HEK293T (cell line): ENCODE measurements at regions not wholly inside any gene's neighbourhood (a gene's known extent, or its start where the extent isn't known, plus 50 kb on each side); places are given as distances from the start of the nearest gene placed in this dataset.

Source experiments
- CTCF ChIA-PET: fragments of 350-600 bp; formaldehyde crosslinking; extraction: SDS; loops from one replicate; lab custom pipeline; 2021; ENCODE audit warnings: antibody characterized with exemption, inconsistent platforms; lab: Yijun Ruan, JAX
- POLR2A ChIA-PET: fragments of 350-600 bp; formaldehyde crosslinking; extraction: SDS; loops from one replicate; lab custom pipeline; 2020; ENCODE audit warnings: antibody characterized with exemption, inconsistent platforms; lab: Yijun Ruan, JAX
- DNase-seq: peaks from one replicate; pipeline ENCODE4 v3.0.0; 2012; ENCODE audit warnings: mixed read lengths; ENCODE audit errors: extremely low spot score
- ARNT ChIP-seq: fragments of 450-650 bp; IDR thresholded peaks from 2 replicates; pipeline ENCODE4 v1.6.1; 2017; ENCODE audit warnings: mild to moderate bottlenecking
- BHLHE40 ChIP-seq: fragments of 450-650 bp; IDR thresholded peaks from 2 replicates; pipeline ENCODE4 v1.6.1; 2016; ENCODE audit warnings: mild to moderate bottlenecking, moderate library complexity, borderline replicate concordance
- CTBP1 ChIP-seq: fragments of 450-650 bp; IDR thresholded peaks from 2 replicates; pipeline ENCODE4 v1.6.1; 2016; ENCODE audit warnings: borderline replicate concordance
- ELF4 ChIP-seq: fragments of 450-650 bp; IDR thresholded peaks from 2 replicates; pipeline ENCODE4 v1.6.1; 2017; ENCODE audit warnings: antibody characterized with exemption
- FOXA1 ChIP-seq: fragments of 450-650 bp; IDR thresholded peaks from 2 replicates; pipeline ENCODE4 v1.6.1; 2016; ENCODE audit warnings: mild to moderate bottlenecking
- FOXK2 ChIP-seq: fragments of 450-650 bp; IDR thresholded peaks from 2 replicates; pipeline ENCODE4 v1.6.1; 2016; ENCODE audit warnings: mild to moderate bottlenecking
- FOXM1 ChIP-seq: fragments of 450-650 bp; IDR thresholded peaks from 2 replicates; pipeline ENCODE4 v1.6.1; 2017; ENCODE audit warnings: mild to moderate bottlenecking, borderline replicate concordance
- HDGF ChIP-seq: fragments of 450-650 bp; IDR thresholded peaks from 2 replicates; pipeline ENCODE4 v1.6.1; 2017; ENCODE audit warnings: antibody characterized with exemption, borderline replicate concordance
- L3MBTL2 ChIP-seq: fragments of 450-650 bp; conservative IDR thresholded peaks from 2 replicates; pipeline ENCODE4 v1.6.1; 2016; ENCODE audit warnings: mild to moderate bottlenecking
- LEF1 ChIP-seq: fragments of 450-650 bp; IDR thresholded peaks from 2 replicates; pipeline ENCODE4 v1.6.1; 2017; ENCODE audit warnings: mild to moderate bottlenecking, borderline replicate concordance
- NFRKB ChIP-seq: fragments of 450-650 bp; IDR thresholded peaks from 2 replicates; pipeline ENCODE4 v1.6.1; 2016; ENCODE audit warnings: mild to moderate bottlenecking, moderate library complexity
- SP1 ChIP-seq: fragments of 450-650 bp; IDR thresholded peaks from 2 replicates; pipeline ENCODE4 v1.6.1; 2017
- SUZ12 ChIP-seq: fragments of 450-650 bp; IDR thresholded peaks from 2 replicates; pipeline ENCODE4 v1.6.1; 2016; ENCODE audit warnings: mild to moderate bottlenecking
- TARDBP ChIP-seq: fragments of 450-650 bp; IDR thresholded peaks from 2 replicates; pipeline ENCODE4 v1.6.1; 2016
- ZNF384 ChIP-seq: fragments of 450-650 bp; IDR thresholded peaks from 2 replicates; pipeline ENCODE4 v1.6.1; 2016
- TF ChIP-seq, protein P1 (sequence below): fragments of 450-650 bp; IDR thresholded peaks from 2 replicates; pipeline ENCODE4 v1.6.1; 2016

DNA sequence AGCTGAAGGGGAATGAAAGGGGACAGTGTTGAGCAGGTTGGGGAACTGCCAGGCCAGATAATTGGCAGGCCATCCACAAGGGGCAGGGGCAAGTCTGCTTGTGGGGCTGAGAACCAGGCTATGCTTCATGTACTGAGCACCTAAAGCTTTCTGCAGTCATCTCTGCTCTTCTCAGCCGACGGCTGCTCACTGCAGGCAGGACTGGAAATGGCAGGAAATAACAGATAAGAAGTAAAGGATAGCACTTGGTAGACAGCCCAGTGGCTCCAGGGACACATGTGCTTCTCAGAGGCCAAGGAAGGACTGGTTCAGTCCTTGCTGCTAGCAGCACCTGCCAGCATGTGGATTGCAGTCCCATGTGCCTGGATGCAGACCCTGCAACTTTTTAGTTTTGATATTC lies 89.8 kb downstream of the CD164 start:
- no peak for TF ChIP-seq FOXA1
- DNase-seq = no peak
- CTCF ChIA-PET = interaction anchor here (0.5 kb wide), 1 partner anchor 36 kb away, joined by 3 read pairs; no protein-coding TSS in a partner anchor
- POLR2A ChIA-PET = no interaction called here

DNA sequence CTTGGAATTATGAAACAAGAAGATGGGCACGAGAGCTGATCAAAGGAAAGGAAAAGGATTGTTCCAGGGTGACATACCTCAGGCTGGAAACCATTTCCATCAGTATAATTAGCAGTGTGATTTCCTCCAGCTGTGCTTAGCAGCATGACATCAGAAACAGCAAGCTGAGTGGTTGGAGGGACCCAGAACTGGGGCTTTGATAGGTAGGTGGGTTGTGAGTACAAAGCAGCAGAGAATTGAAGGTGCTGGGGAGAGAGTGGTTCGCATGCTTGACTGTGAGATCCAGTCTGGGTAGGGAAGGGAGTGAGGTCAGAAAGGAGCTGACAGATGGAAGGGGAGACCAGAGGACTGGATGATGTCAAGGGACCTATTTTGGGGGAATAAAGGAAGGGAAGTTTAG lies 90.4 kb downstream of the CD164 start:
- ChIA-PET POLR2A (no interaction called here), CTCF (no interaction called here)
- DNase-seq = no peak
- TF ChIP-seq L3MBTL2 (no peak), BHLHE40 (no peak)

DNA sequence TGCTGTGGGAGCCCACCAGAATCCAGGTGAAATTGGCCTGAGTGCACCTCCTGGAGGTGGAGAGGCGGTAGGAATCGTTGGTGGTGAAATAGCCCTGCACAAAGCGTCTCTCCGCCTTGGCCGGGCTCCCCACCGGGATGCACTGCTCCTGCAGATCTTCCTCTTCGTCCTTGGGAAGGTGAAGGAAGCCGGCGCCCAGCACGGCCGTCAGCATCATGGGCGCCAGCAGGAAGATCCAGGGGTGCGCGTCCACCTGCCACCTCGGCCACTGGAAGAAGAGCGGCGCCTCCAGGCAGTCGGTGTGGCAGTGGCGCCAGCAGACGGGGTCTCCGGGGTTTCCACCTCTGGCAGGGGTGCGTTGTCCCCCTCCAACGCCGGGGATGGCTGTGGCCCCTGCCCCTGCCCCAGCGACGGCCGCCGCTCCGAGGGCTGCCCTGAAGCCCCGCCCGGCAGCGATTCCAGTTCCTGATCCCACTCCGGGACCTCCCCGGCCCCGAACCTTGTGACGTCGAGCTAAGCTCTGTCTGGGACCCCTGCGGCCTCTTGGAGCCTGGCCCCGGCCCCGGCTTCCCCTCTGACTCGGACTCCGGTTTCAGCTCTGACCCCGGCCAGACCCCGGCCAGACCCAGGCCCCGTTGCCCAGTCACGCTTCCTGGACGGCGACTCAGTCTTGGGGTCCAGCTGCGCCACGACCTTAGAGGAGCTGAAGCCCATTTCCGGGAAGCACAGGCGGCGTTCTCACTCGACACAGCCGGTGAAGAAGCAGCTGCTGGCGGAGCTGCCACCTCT lies 91.9 kb downstream of the CD164 start:
- no peak for DNase-seq
- ChIA-PET POLR2A (no interaction called here), CTCF (no interaction called here)
- TF ChIP-seq FOXA1 = no peak
- TF ChIP-seq HDGF = no peak
- TF ChIP-seq ELF4 = no peak
- TF ChIP-seq FOXK2 = no peak
- TF ChIP-seq FOXM1 = no peak
- TF ChIP-seq, protein P1, sequence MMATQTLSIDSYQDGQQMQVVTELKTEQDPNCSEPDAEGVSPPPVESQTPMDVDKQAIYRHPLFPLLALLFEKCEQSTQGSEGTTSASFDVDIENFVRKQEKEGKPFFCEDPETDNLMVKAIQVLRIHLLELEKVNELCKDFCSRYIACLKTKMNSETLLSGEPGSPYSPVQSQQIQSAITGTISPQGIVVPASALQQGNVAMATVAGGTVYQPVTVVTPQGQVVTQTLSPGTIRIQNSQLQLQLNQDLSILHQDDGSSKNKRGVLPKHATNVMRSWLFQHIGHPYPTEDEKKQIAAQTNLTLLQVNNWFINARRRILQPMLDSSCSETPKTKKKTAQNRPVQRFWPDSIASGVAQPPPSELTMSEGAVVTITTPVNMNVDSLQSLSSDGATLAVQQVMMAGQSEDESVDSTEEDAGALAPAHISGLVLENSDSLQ = no peak
- no peak for TF ChIP-seq CTBP1
- TF ChIP-seq LEF1 = no peak
- no peak for TF ChIP-seq ZNF384
- no peak for TF ChIP-seq SUZ12
- TF ChIP-seq L3MBTL2 = no peak
- TF ChIP-seq SP1 = no peak

DNA sequence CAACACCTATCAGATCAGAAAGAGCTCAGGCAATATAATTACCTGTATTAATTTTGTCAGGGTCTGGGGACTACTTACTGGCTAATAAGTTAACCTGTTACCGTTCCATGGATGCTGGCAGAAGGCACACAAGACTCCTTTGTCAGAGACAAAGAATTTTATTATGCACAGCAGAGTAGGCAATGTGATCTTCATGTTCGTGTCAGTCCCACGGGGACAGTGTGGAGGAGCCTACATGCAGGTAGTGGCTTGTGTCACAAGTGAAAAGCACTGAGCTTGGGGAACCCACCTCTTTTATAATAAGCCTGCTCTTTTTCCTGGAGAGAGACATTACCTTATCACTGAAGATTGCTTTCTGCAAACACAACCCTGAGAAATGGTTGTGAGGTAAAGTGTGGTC lies 96.9 kb downstream of the CD164 start:
- ChIA-PET CTCF (no interaction called here), POLR2A (no interaction called here)
- no peak for TF ChIP-seq LEF1
- TF ChIP-seq ELF4 = no peak
- no peak for TF ChIP-seq SUZ12
- TF ChIP-seq FOXM1 = no peak
- no peak for TF ChIP-seq CTBP1
- no peak for TF ChIP-seq SP1
- no peak for TF ChIP-seq BHLHE40
- no peak for TF ChIP-seq FOXK2
- no peak for TF ChIP-seq ZNF384
- TF ChIP-seq ARNT = no peak
- no peak for TF ChIP-seq FOXA1

DNA sequence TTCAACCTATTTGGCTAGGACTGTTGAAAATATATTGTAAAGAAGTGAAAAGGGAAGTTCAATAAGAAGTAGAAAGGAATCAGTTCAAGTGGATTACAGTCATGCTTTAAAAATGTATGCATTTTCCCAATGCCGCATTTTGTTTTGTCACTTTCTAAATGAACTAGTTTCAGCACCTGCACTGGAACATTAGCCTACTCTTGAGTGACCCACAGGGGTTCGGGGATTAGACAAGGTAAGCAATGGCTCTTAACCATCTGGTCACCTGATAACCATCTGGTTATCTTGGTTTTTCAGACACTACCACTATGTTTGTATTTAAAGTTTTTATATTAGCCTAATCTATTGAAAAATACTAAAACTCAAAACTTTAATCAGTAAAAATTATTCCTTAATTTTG lies 97.6 kb downstream of the CD164 start:
- ChIA-PET POLR2A (no interaction called here), CTCF (no interaction called here)
- TF ChIP-seq CTBP1 (no peak), BHLHE40 (no peak), ELF4 (no peak), ZNF384 (no peak), FOXA1 (no peak), TARDBP (no peak)
- TF ChIP-seq, protein P1 = no peak
- DNase-seq = no peak

More for the DNA sequence above, 96.9 kb downstream of the CD164 start:
- no peak for DNase-seq

DNA sequence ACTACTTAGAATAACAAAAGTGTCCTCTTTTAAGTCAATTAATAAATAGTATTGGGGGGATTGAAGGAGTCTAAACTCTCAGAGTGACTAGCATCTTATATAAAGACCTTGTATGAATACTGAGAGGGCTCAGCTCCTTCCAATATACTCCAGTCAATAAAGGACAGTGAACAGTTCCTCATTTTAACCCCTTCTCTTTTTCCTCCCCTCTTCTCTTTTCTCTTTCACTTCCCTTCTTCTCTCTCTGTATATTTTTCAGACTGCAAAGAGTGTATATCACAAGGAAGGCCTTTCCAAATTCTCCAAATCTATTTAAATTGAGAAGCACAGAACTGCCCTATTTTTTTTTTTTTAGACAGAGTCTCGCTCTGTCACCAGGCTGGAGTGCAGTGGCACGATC lies 99.5 kb downstream of the CD164 start:
- TF ChIP-seq, protein P1 = no peak
- TF ChIP-seq ZNF384 = no peak
- no peak for TF ChIP-seq CTBP1
- TF ChIP-seq TARDBP = no peak
- no peak for TF ChIP-seq FOXK2
- TF ChIP-seq BHLHE40 = no peak
- TF ChIP-seq FOXA1 = no peak
- no peak for TF ChIP-seq ELF4
- TF ChIP-seq LEF1 = no peak
- no peak for DNase-seq
- CTCF ChIA-PET = no interaction called here
- POLR2A ChIA-PET = no interaction called here

DNA sequence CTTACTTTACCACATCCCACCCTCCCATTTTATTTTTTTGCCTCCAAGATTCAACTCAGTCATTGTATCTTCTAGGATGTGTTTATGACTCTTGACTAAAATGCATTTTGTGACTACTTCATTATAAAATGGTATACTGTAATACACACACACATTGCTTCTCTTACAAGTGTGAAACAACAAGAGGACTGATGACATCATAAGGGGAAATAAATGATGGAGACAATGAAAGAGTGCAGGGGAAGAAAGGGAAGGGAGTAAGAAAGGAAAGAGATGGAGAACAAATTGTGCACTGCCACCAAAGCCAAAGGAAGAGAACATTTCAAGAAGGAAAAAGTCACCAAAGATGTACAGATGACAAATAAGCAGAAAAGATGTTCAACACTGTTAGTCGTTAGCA lies 102.6 kb downstream of the CD164 start:
- no peak for DNase-seq

DNA sequence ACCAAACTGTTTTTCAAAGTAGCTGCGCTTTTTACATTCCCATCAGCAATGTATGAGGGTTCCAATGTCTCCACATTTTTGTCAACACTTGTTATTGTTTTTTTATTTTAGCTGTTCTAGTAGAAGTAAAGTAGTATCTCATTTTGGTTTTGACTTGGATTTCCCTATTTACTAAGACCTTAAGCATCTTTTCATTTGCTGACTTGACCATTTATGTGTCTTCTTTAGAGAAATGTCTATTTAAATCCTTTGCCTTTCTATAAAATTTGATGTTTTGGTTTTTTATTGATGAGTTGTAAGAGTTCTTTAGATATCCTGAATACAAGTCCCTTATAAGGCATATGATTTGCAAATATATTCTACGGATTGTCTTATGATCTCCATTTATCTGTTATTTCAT lies 110.6 kb downstream of the CD164 start:
- ChIA-PET POLR2A (no interaction called here), CTCF (no interaction called here)
- TF ChIP-seq LEF1 = no peak
- no peak for TF ChIP-seq CTBP1
- no peak for TF ChIP-seq FOXA1
- no peak for TF ChIP-seq NFRKB
- TF ChIP-seq BHLHE40 = no peak
- TF ChIP-seq ELF4 = no peak
- no peak for TF ChIP-seq HDGF
- no peak for TF ChIP-seq FOXM1
- TF ChIP-seq L3MBTL2 = no peak
- DNase-seq = no peak

More for the DNA sequence above, 102.6 kb downstream of the CD164 start:
- no peak for TF ChIP-seq NFRKB
- POLR2A ChIA-PET = no interaction called here
- CTCF ChIA-PET = no interaction called here
